SU-DHL-6 (cell line): ENCODE measurements at regions not wholly inside any gene's neighbourhood (a gene's known extent, or its start where the extent isn't known, plus 50 kb on each side); places are given as distances from the start of the nearest gene placed in this dataset.

ENCODE experiments used
- EZH2phosphoT487 ChIP-seq: fragments of 200-600 bp; sonication (generic), shearing (Covaris generic); conservative IDR thresholded peaks from 2 replicates; pipeline ENCODE4 v1.6.1; 2018; ENCODE audit warnings: mild to moderate bottlenecking, antibody characterized with exemption, low read length, moderate library complexity, mixed read lengths
- TF ChIP-seq, protein P1 (sequence below): fragments of 200-600 bp; sonication (generic); IDR thresholded peaks from one replicate; pipeline ENCODE4 v1.5.1; 2017; ENCODE audit warnings: antibody characterized with exemption, mild to moderate bottlenecking, low read length, moderate library complexity; ENCODE audit not compliant: insufficient read depth, poor library complexity, severe bottlenecking

DNA sequence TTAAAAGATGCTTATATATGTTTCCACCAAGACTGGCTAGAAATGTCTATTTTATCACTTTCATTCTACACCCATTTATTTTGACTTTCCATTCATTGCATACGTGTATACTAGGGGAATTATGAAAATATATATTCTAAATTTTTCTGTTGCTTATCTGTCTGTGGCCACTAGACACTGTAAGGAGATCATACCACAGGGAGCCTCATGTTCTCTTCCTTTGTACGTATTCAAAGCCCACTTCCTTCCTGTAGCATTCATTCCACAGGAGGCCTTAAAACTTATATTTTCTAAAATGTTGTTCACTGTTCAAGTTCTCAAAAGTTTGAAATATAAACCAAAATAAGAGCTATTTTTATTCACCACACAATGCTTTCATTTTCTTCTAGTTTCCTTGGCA lies 1848.9 kb upstream of the TENM3 start:
- TF ChIP-seq, protein P1, sequence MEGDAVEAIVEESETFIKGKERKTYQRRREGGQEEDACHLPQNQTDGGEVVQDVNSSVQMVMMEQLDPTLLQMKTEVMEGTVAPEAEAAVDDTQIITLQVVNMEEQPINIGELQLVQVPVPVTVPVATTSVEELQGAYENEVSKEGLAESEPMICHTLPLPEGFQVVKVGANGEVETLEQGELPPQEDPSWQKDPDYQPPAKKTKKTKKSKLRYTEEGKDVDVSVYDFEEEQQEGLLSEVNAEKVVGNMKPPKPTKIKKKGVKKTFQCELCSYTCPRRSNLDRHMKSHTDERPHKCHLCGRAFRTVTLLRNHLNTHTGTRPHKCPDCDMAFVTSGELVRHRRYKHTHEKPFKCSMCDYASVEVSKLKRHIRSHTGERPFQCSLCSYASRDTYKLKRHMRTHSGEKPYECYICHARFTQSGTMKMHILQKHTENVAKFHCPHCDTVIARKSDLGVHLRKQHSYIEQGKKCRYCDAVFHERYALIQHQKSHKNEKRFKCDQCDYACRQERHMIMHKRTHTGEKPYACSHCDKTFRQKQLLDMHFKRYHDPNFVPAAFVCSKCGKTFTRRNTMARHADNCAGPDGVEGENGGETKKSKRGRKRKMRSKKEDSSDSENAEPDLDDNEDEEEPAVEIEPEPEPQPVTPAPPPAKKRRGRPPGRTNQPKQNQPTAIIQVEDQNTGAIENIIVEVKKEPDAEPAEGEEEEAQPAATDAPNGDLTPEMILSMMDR, result no peak
- TF ChIP-seq EZH2phosphoT487, result no peak
